Renal cortical epithelial cell (primary cell): ENCODE measurements at regions not wholly inside any gene's neighbourhood (a gene's known extent, or its start where the extent isn't known, plus 50 kb on each side); places are given as distances from the start of the nearest gene placed in this dataset.
"Not testable (repeated sequence)": the region's sequence is repeated elsewhere in the genome, so short reads cannot be mapped to it uniquely, and the experiment has no call there.

ENCODE experiments used
- DNase-seq: peaks from one replicate; pipeline ENCODE4 v3.0.0-alpha.2; 2011; ENCODE audit warnings: low read depth

GRCh38 chr2:8118940-8119781, 562.7 kb upstream of the ID2 start:
- DNase-seq, result no peak

GRCh38 chr2:8119782-8120505, 561.9 kb upstream of the ID2 start:
- DNase-seq, result peak; percentile 97

DNA sequence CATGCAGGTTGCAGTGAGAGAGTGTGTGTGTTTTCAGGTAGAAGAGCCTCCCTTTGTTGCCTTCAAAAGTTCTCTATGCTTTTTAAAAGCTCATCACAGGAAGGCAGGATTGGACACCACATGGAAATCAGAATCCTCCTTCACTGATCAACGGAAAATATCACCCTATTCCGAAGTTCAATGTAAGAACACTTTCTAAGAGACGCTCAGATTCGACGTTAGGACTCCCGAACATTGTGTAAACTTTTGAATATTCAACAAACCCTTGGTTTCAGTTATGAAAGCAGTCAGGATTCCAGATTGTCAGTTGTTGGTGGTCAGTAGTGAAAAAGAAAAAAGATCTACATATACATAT, 561.4 kb upstream of the ID2 start:
- DNase-seq, result no peak

GRCh38 chr2:8121022-8121825, 560.6 kb upstream of the ID2 start:
- DNase-seq, result peak; percentile 76

GRCh38 chr2:8121826-8122513, 559.9 kb upstream of the ID2 start:
- no peak for DNase-seq

DNA sequence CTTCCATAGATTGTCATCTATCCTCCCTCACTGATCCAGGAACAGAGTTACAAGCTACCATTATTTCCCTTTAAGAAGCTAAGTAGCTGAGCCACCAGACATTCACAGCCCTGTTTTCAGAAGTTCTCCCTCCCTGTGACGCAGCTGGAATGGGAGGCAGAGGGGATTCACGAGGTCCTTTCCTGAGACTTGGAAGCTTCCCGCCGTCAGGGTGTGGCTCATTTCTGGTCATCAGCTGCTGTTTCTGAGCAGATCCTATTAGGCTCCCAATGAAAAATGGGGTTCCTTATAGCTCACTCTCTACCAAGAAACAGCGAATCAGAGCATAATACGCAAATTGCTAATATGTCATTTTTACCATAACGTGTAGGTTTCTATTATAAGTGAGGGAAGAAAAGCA, 559.3 kb upstream of the ID2 start:
- DNase-seq, result no peak

- no peak for DNase-seq
These were observed 558.4 kb upstream of the ID2 start for GRCh38 chr2:8123464-8123863.

GRCh38 chr2:8125741-8126711, 555.8 kb upstream of the ID2 start:
- DNase-seq, result no peak

GRCh38 chr2:8126783-8127182, 555.1 kb upstream of the ID2 start:
- no peak for DNase-seq

- DNase-seq, result not testable (repeated sequence)
These were observed 550.4 kb upstream of the ID2 start for GRCh38 chr2:8131423-8131822.

GRCh38 chr2:8132351-8132831, 549.5 kb upstream of the ID2 start:
- no peak for DNase-seq

DNA sequence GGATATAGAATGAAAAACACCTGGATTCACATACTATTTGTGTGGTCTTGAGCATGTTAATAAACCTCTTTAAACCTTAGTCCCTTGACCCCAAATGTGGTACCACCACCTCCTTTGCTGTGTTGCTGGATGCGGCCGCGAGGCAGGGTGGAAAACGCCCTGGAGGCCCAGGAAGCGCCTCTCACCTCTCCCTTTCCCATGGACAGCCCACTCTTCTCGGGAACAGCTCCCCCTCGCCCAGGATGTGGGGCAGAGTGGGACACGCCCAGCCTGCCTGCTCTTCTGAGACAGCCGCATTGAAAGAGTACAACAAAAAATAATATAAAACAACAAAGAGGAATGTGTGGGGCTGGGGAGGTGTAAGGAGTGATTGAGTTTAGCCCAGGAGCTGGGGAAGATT, 549.0 kb upstream of the ID2 start:
- no peak for DNase-seq

- no peak for DNase-seq
These were observed 548.5 kb upstream of the ID2 start for GRCh38 chr2:8133363-8133762.

GRCh38 chr2:8133913-8134472, 547.9 kb upstream of the ID2 start:
- no peak for DNase-seq

- DNase-seq, result no peak
These were observed 547.4 kb upstream of the ID2 start for GRCh38 chr2:8134473-8134932.

- DNase-seq, result no peak
These were observed 546.7 kb upstream of the ID2 start for GRCh38 chr2:8134985-8135682.

DNA sequence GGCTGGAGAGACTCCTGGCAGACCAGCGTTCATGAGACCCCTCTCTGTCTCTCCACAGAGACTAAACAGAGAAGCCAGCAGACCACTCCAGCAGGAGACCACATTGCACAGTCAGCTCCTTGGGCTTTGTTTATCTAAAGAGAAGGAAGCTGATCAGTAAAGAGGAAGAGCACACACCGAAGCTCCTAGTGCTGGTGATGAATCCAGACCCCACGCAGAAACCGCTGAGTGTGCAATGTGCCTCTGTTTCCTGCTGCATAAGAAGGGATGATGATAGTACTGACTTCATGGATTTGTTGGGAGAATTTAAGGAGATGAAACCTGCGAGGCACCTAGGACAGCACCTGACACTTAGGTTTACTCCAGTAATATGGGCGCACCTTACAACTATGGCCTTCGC, 544.1 kb upstream of the ID2 start:
- DNase-seq, result no peak

DNA sequence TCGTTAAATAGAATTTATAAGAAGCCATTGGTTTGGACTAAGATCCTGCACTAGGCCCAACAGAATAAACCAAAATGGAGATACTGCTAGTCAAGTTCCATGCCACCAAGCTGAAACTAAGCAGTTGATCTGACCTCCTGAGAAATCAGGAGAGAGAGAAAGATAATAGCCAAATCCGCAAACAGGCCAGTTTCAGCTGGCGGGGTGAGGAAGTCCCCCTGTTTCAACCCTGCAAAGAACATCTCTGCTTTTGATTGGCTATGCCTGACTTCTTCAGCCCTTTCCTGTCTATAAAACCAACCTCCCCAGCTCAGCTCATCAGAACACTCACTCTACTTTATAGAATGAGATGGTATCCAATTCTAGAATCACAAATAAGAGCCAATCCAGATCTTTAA, 543.3 kb upstream of the ID2 start:
- no peak for DNase-seq

DNA sequence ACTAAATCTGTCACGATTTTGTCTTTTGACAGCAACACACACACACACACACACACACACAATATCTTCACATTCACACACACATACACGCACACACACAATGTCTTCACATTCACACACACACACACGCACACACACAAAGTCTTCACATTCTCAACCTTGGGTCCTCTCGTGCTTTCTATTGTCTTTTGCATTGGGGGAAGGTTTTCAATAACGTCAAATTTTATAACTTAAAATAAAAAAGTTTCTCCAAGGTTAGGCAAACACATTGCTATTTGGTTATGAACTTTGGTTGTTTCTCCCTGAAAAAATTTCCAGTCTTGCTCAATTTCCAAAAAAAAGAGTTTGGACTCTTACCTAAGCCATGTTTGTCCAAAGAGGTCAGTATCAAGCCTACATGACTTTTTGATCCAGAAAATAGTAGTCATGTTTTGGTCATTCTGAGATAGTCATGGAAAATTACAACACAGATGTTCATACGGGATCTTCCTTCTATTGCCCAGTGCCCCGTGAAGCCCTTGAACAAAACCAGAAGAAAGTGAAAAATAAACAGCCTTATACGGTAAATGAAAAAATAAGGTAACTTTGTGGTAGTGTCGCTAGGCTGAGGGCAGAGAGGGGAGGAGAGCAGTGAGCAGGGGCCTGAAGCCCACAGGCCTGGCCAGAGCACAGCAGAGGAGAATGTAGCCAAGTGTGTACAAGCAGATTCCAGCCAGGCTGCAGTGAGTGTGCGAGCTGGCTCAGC, 542.8 kb upstream of the ID2 start:
- no peak for DNase-seq
